ENCODE measurements at regions not wholly inside any gene's neighbourhood (a gene's known extent, or its start where the extent isn't known, plus 50 kb on each side); places are given as distances from the start of the nearest gene placed in this dataset.

GRCh38 chr11:111444040-111444439 lies 65.0 kb upstream of the POU2AF1 start:
- H3K9me3 ChIP-seq: no peaks in the 10 kb centered on the region
- no peak for DNase-seq
- peaks cover 3 to 24% (median 15%) of the 10 kb centered on the region in 4 donors for H3K4me1 ChIP-seq
- intact Hi-C loops (cut with DNase I; ENCODE audit: low total_unique reads): no loop called here
- H3K27ac ChIP-seq: no peak overlapping the region
- H3K36me3 ChIP-seq: no peaks in the 10 kb centered on the region
- no peak overlapping the region for H3K4me3 ChIP-seq
- TF ChIP-seq POLR2A (IDR thresholded peaks at IDR 0.05) (no peak), POLR2AphosphoS5 (IDR thresholded peaks at IDR 0.05) (no peak), EP300 (IDR thresholded peaks at IDR 0.05) (no peak), CTCF (IDR thresholded peaks at IDR 0.05) (no peak)
- no peaks in the 10 kb centered on the region for H3K27me3 ChIP-seq

GRCh38 chr11:111443640-111444039 lies 64.6 kb upstream of the POU2AF1 start:
- H3K27me3 ChIP-seq: no peaks in the 10 kb centered on the region
- intact Hi-C loops (cut with DNase I; ENCODE audit: low total_unique reads): no loop called here
- no peak overlapping the region for H3K27ac ChIP-seq
- 75 to 85% (median 80%) methylated on average over 7 of the region's 7 CpGs for WGBS, 5 donors
- H3K4me3 ChIP-seq: no peak overlapping the region
- no peak for TF ChIP-seq CTCF (IDR thresholded peaks at IDR 0.05)
- TF ChIP-seq EP300 (IDR thresholded peaks at IDR 0.05): no peak
- no peak for TF ChIP-seq POLR2A (IDR thresholded peaks at IDR 0.05)
- no peak for TF ChIP-seq POLR2AphosphoS5 (IDR thresholded peaks at IDR 0.05)
- peaks cover 3 to 28% (median 15%) of the 10 kb centered on the region in 4 donors for H3K4me1 ChIP-seq
- no peaks in the 10 kb centered on the region for H3K9me3 ChIP-seq
- H3K36me3 ChIP-seq: no peaks in the 10 kb centered on the region
- DNase-seq: no peak

DNA sequence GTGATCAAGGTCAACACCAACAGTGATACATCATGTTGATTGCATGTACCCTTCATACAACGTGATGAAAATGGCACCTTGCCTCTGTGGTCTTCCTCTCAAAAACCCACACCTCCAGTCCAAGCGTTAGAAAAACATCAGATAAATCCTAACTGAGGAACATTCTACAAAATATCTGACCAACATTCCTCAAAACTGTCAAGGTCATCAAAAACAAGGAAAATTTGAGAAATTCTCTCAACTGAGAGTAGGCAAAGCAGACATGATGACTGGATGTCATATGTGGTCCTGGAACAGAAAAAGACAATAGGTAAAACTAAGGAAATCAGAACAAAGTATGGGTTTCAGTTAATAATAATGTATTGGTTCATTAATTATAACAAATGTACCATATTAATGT lies 64.0 kb upstream of the POU2AF1 start:
- Histone ChIP-seq H3K36me3 (no peaks in the 10 kb centered on the region), H3K4me1 (peaks cover 9 to 34% (median 18%) of the 10 kb centered on the region in 4 donors), H3K9me3 (no peaks in the 10 kb centered on the region), H3K27me3 (no peaks in the 10 kb centered on the region), H3K4me3 (no peak overlapping the region), H3K27ac (no peak overlapping the region)
- TF ChIP-seq EP300 (IDR thresholded peaks at IDR 0.05): no peak
- TF ChIP-seq POLR2A (IDR thresholded peaks at IDR 0.05): no peak
- no peak for TF ChIP-seq POLR2AphosphoS5 (IDR thresholded peaks at IDR 0.05)
- DNase-seq: no peak
- intact Hi-C loops (cut with DNase I; ENCODE audit: low total_unique reads): no loop called here
- WGBS, 5 donors: 67 to 88% (median 73%) methylated on average over 2 of the region's 2 CpGs

- Histone ChIP-seq H3K27ac (peak overlapping the region in 1 of 5 donors; percentile 50), H3K4me1 (peaks cover 15 to 46% (median 23%) of the 10 kb centered on the region in 4 donors), H3K36me3 (no peaks in the 10 kb centered on the region), H3K9me3 (no peaks in the 10 kb centered on the region), H3K4me3 (no peak overlapping the region), H3K27me3 (no peaks in the 10 kb centered on the region)
- no peak for TF ChIP-seq POLR2A (IDR thresholded peaks at IDR 0.05)
- TF ChIP-seq POLR2AphosphoS5 (IDR thresholded peaks at IDR 0.05): peak in 1 of 3 donors; percentile 70
- TF ChIP-seq EP300 (IDR thresholded peaks at IDR 0.05): no peak
- no peak for TF ChIP-seq CTCF (IDR thresholded peaks at IDR 0.05)
- 59 to 78% (median 69%) methylated on average over 8 of the region's 8 CpGs for WGBS, 5 donors
- intact Hi-C loops (cut with DNase I; ENCODE audit: low total_unique reads): no loop called here
- no peak for DNase-seq
These were observed 62.4 kb upstream of the POU2AF1 start for GRCh38 chr11:111441443-111441842.

DNA sequence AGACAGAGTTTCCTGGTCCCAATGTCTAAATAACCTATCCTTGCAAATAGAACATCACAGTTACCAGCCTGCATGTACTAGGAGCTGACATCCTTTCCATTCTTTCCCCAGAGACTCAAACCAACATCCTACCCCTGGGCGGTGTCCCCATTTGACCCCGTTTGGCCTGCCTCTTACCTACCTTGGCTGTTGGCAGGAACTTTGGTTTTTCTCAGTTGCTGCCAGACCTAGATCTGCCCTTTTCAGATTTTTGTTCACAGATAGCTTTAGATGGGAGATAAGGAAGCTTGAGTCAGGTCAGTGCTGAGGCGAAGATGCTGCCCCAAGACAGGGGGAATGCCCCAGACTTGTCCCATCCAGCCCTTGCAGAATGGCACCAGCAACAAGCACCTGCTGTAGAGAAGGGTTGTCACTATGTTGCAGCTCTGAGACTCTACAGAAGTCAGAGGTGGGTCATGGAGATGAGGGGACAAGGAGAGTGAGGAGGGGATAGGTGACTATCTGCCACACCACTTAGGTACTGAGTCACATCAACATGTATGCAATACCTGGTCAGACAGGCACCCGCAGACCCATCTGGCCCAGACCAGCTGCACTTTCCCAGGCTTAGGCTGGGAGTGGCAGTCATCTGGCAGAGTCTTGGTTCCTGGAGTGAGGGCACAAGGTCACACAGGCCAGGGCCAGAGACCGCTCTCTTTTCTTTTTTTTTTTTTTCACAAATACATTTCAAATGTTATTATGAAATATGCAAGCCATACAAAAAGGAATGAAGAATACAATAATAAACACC lies 61.5 kb upstream of the POU2AF1 start:
- peaks cover 16 to 42% (median 21%) of the 10 kb centered on the region in 4 donors for H3K4me1 ChIP-seq
- H3K27ac ChIP-seq: peak overlapping the region in 2 of 5 donors; percentile 7 to 50
- no peaks in the 10 kb centered on the region for H3K9me3 ChIP-seq
- 45 to 68% (median 64%) methylated on average over 5 of the region's 5 CpGs for WGBS, 5 donors
- TF ChIP-seq EP300 (IDR thresholded peaks at IDR 0.05) (no peak), POLR2A (IDR thresholded peaks at IDR 0.05) (no peak), CTCF (IDR thresholded peaks at IDR 0.05) (no peak), POLR2AphosphoS5 (IDR thresholded peaks at IDR 0.05) (no peak)
- H3K36me3 ChIP-seq: no peaks in the 10 kb centered on the region
- DNase-seq: no peak
- intact Hi-C loops (cut with DNase I; ENCODE audit: low total_unique reads): no loop called here
- no peak overlapping the region for H3K4me3 ChIP-seq
- H3K27me3 ChIP-seq: no peaks in the 10 kb centered on the region
